ENCODE measurements at regions not wholly inside any gene's neighbourhood (a gene's known extent, or its start where the extent isn't known, plus 50 kb on each side); places are given as distances from the start of the nearest gene placed in this dataset.

GRCh38 chr5:35336230-35336629 is 105.9 kb upstream of the PRLR start:
- ChIA-PET POLR2A (no interaction called here), CTCF (interaction anchor here (1.3 kb wide), 1 partner anchor 20 kb away, joined by 3 read pairs; no protein-coding TSS in a partner anchor)
- Histone ChIP-seq H3K27me3 (ENCODE audit: control insufficient read depth, insufficient read depth, low read length) (no peaks in the 10 kb centered on the region), H3K4me3 (ENCODE audit: low read depth, low read length) (no peak overlapping the region), H3K36me3 (ENCODE audit: control insufficient read depth, insufficient read depth, low read length) (no peaks in the 10 kb centered on the region)
- TF ChIP-seq CTCF (IDR thresholded peaks at IDR 0.05; ENCODE audit: insufficient read depth, low read depth, low read length), result no peak
- DNase-seq (ENCODE audit: low read depth), result no peak

GRCh38 chr5:35335752-35336151 is 105.5 kb upstream of the PRLR start:
- Histone ChIP-seq H3K27me3 (ENCODE audit: control insufficient read depth, insufficient read depth, low read length) (no peaks in the 10 kb centered on the region), H3K36me3 (ENCODE audit: control insufficient read depth, insufficient read depth, low read length) (no peaks in the 10 kb centered on the region), H3K4me3 (ENCODE audit: low read depth, low read length) (no peak overlapping the region)
- ChIA-PET POLR2A (no interaction called here), CTCF (no interaction called here)
- no peak for TF ChIP-seq CTCF (IDR thresholded peaks at IDR 0.05; ENCODE audit: insufficient read depth, low read depth, low read length)
- no peak for DNase-seq (ENCODE audit: low read depth)

- ChIA-PET POLR2A (no interaction called here), CTCF (no interaction called here)
- H3K27me3 ChIP-seq (ENCODE audit: control insufficient read depth, insufficient read depth, low read length), result no peaks in the 10 kb centered on the region
- DNase-seq (ENCODE audit: low read depth), result no peak
- H3K36me3 ChIP-seq (ENCODE audit: control insufficient read depth, insufficient read depth, low read length), result no peaks in the 10 kb centered on the region
- no peak overlapping the region for H3K4me3 ChIP-seq (ENCODE audit: low read depth, low read length)
- TF ChIP-seq CTCF (IDR thresholded peaks at IDR 0.05; ENCODE audit: insufficient read depth, low read depth, low read length), result no peak
Observed at GRCh38 chr5:35333366-35333765, 103.1 kb upstream of the PRLR start.

GRCh38 chr5:35331956-35332950 is 102.0 kb upstream of the PRLR start:
- no peak overlapping the region for H3K4me3 ChIP-seq (ENCODE audit: low read depth, low read length)
- DNase-seq (ENCODE audit: low read depth), result no peak
- POLR2A ChIA-PET, result no interaction called here
- H3K36me3 ChIP-seq (ENCODE audit: control insufficient read depth, insufficient read depth, low read length), result no peaks in the 10 kb centered on the region
- no peak for TF ChIP-seq CTCF (IDR thresholded peaks at IDR 0.05; ENCODE audit: insufficient read depth, low read depth, low read length)
- no peaks in the 10 kb centered on the region for H3K27me3 ChIP-seq (ENCODE audit: control insufficient read depth, insufficient read depth, low read length)
- CTCF ChIA-PET, result interaction anchor here (0.7 kb wide), 1 partner anchor 318 kb away, joined by 3 read pairs; no protein-coding TSS in a partner anchor

- Histone ChIP-seq H3K4me3 (ENCODE audit: low read depth, low read length) (no peak overlapping the region), H3K27me3 (ENCODE audit: control insufficient read depth, insufficient read depth, low read length) (no peaks in the 10 kb centered on the region), H3K36me3 (ENCODE audit: control insufficient read depth, insufficient read depth, low read length) (no peaks in the 10 kb centered on the region)
- no peak for DNase-seq (ENCODE audit: low read depth)
- TF ChIP-seq CTCF (IDR thresholded peaks at IDR 0.05; ENCODE audit: insufficient read depth, low read depth, low read length), result no peak
- POLR2A ChIA-PET, result no interaction called here
- CTCF ChIA-PET, result no interaction called here
Observed at GRCh38 chr5:35325836-35326235, 95.5 kb upstream of the PRLR start.
